H9 (cell line): ENCODE measurements at regions not wholly inside any gene's neighbourhood (a gene's known extent, or its start where the extent isn't known, plus 50 kb on each side); places are given as distances from the start of the nearest gene placed in this dataset.
A peak's percentile ranks its signal among the peaks of the same experiment; 100 is the strongest.

Experiments
- DNase-seq: peaks from one replicate; pipeline ENCODE4 v3.0.0-alpha.2; 2017
- H2AFZ ChIP-seq: one replicate; pipeline ENCODE4 v1.6.1; 2013; ENCODE audit warnings: mild to moderate bottlenecking, low read length, control low read depth, moderate library complexity
- H2AK5ac ChIP-seq: 2 replicates; pipeline ENCODE4 v1.6.1; 2013; ENCODE audit warnings: low read length, control low read depth, mixed read lengths; ENCODE audit not compliant: insufficient read length
- H2BK120ac ChIP-seq: one replicate; pipeline ENCODE4 v1.6.1; 2013; ENCODE audit warnings: low read depth, mild to moderate bottlenecking, low read length, control low read depth, inconsistent platforms; ENCODE audit not compliant: poor library complexity, severe bottlenecking
- H2BK12ac ChIP-seq: 2 replicates; pipeline ENCODE4 v1.6.1; 2013; ENCODE audit warnings: low read length, control low read depth, mixed read lengths, low read depth; ENCODE audit not compliant: insufficient read length
- H2BK15ac ChIP-seq: 2 replicates; pipeline ENCODE4 v1.6.1; 2013; ENCODE audit warnings: low read depth, low read length, control low read depth
- H2BK20ac ChIP-seq: one replicate; pipeline ENCODE4 v1.6.1; 2013; ENCODE audit warnings: low read depth, mild to moderate bottlenecking, low read length, control low read depth, inconsistent platforms; ENCODE audit not compliant: poor library complexity, severe bottlenecking
- H2BK5ac ChIP-seq: 2 replicates; pipeline ENCODE4 v1.6.1; 2013; ENCODE audit warnings: low read length, control low read depth, mixed read lengths; ENCODE audit not compliant: insufficient read length
- H3K14ac ChIP-seq: 2 replicates; pipeline ENCODE4 v1.6.1; 2013; ENCODE audit warnings: low read length, control low read depth; ENCODE audit not compliant: insufficient read depth
- H3K18ac ChIP-seq: 2 replicates; pipeline ENCODE4 v1.6.1; 2013; ENCODE audit warnings: low read depth, mild to moderate bottlenecking, mixed read lengths, low read length, control low read depth; ENCODE audit not compliant: insufficient read length
- H3K23ac ChIP-seq: 2 replicates; pipeline ENCODE4 v1.6.1; 2013; ENCODE audit warnings: low read length, control low read depth, mixed read lengths, low read depth; ENCODE audit not compliant: insufficient read length
- H3K23me2 ChIP-seq: 2 replicates; pipeline ENCODE4 v1.6.1; 2013; ENCODE audit warnings: low read depth, mild to moderate bottlenecking, mixed read lengths, low read length, control low read depth; ENCODE audit not compliant: insufficient read length, poor library complexity, severe bottlenecking
- H3K27ac ChIP-seq: 2 replicates; pipeline ENCODE4 v1.5.1; 2013; ENCODE audit warnings: low read length, control low read depth, mixed read lengths, low read depth; ENCODE audit not compliant: insufficient read length
- H3K27me3 ChIP-seq: 2 replicates; pipeline ENCODE4 v1.6.1; 2013; ENCODE audit warnings: low read length, control low read depth, inconsistent platforms; ENCODE audit not compliant: insufficient read depth
- H3K4ac ChIP-seq: 2 replicates; pipeline ENCODE4 v1.6.1; 2013; ENCODE audit warnings: low read depth, mild to moderate bottlenecking, control low read depth, inconsistent platforms, low read length, moderate library complexity
- H3K4me1 ChIP-seq: 2 replicates; pipeline ENCODE4 v1.6.1; 2013; ENCODE audit warnings: low read length, control low read depth, inconsistent platforms; ENCODE audit not compliant: insufficient read depth
- H3K4me2 ChIP-seq: 2 replicates; pipeline ENCODE4 v1.6.1; 2013; ENCODE audit warnings: low read length, control low read depth, mixed read lengths; ENCODE audit not compliant: insufficient read length, insufficient read depth
- H3K56ac ChIP-seq: 2 replicates; pipeline ENCODE4 v1.6.1; 2013; ENCODE audit warnings: low read depth, mild to moderate bottlenecking, mixed read lengths, low read length, control low read depth; ENCODE audit not compliant: insufficient read length
- H3K79me1 ChIP-seq: 2 replicates; pipeline ENCODE4 v1.6.1; 2013; ENCODE audit warnings: low read depth, mild to moderate bottlenecking, moderate library complexity, low read length, control low read depth, inconsistent platforms; ENCODE audit not compliant: insufficient read depth, poor library complexity, severe bottlenecking
- H3K79me2 ChIP-seq: 2 replicates; pipeline ENCODE4 v1.6.1; 2013; ENCODE audit warnings: low read length, control low read depth, inconsistent platforms; ENCODE audit not compliant: insufficient read depth
- H3K9ac ChIP-seq: 2 replicates; pipeline ENCODE4 v1.6.1; 2013; ENCODE audit warnings: low read length, control low read depth, mixed read lengths; ENCODE audit not compliant: insufficient read length; ENCODE audit errors: extremely low read depth
- H3K9me3 ChIP-seq: one replicate; pipeline ENCODE4 v1.6.1; 2013; ENCODE audit warnings: low read depth, low read length, inconsistent platforms; ENCODE audit not compliant: control insufficient read depth
- H3T11ph ChIP-seq: one replicate; pipeline ENCODE4 v1.6.1; 2013; ENCODE audit warnings: mild to moderate bottlenecking, low read length, control low read depth, inconsistent platforms
- H4K20me1 ChIP-seq: one replicate; pipeline ENCODE4 v1.6.1; 2013; ENCODE audit not compliant: control insufficient read depth, insufficient read length, insufficient read depth
- H4K5ac ChIP-seq: 2 replicates; pipeline ENCODE4 v1.6.1; 2013; ENCODE audit warnings: low read depth, mild to moderate bottlenecking, mixed read lengths, low read length, control low read depth; ENCODE audit not compliant: insufficient read length
- H4K8ac ChIP-seq: replicated peaks from 2 replicates; pipeline ENCODE4 v1.6.1; 2013; ENCODE audit warnings: low read length, control low read depth, mixed read lengths, low read depth; ENCODE audit not compliant: insufficient read length
- H4K91ac ChIP-seq: 2 replicates; pipeline ENCODE4 v1.6.1; 2013; ENCODE audit warnings: low read depth, mild to moderate bottlenecking, moderate library complexity, mixed read lengths, low read length, control low read depth; ENCODE audit not compliant: insufficient read length
- H3K27ac Mint-ChIP-seq, 3 experiments: 2 replicates in 2 of 3; 3 replicates in 1 of 3; pipeline ENCODE4 v1.8.0; 2020 to 2021; ENCODE audit warnings: mixed read lengths in 3 of 3, mild to moderate bottlenecking in 1 of 3, moderate library complexity in 1 of 3
- H3K27me3 Mint-ChIP-seq: 2 replicates; pipeline ENCODE4 v1.8.0; 2021; ENCODE audit warnings: low read depth, mild to moderate bottlenecking, moderate library complexity, mixed read lengths
- H3K36me3 Mint-ChIP-seq, 3 experiments: 2 replicates in 2 of 3; 3 replicates in 1 of 3; pipeline ENCODE4 v1.8.0; 2020 to 2021; ENCODE audit warnings: low read depth in 3 of 3, mixed read lengths in 3 of 3; ENCODE audit not compliant: insufficient read depth in 1 of 3
- H3K4me1 Mint-ChIP-seq, 2 experiments: 2 replicates each; pipeline ENCODE4 v1.8.0; 2020; ENCODE audit warnings: mixed read lengths in 2 of 2
- H3K4me3 Mint-ChIP-seq, 2 experiments: 2 replicates in 1 of 2; 3 replicates in 1 of 2; pipeline ENCODE4 v1.8.0; 2020 to 2021; ENCODE audit warnings: mild to moderate bottlenecking in 2 of 2, mixed read lengths in 2 of 2, moderate library complexity in 1 of 2
- H3K9me3 Mint-ChIP-seq, 2 experiments: 2 replicates in 1 of 2; 3 replicates in 1 of 2; pipeline ENCODE4 v1.8.0; 2020; ENCODE audit warnings: mild to moderate bottlenecking in 2 of 2, mixed read lengths in 2 of 2, moderate library complexity in 1 of 2
- CTCF ChIP-seq: fragments of 200-600 bp; sonication (generic); conservative IDR thresholded peaks from 3 replicates; pipeline ENCODE4 v1.8.0; 2021; ENCODE audit warnings: antibody characterized with exemption, mild to moderate bottlenecking
- WGBS: extraction: QIAGEN DNeasy Blood & Tissue Kit; methylation state at CpG from one replicate; pipeline ENCODE4 v1.1.7; 2013; ENCODE audit warnings: missing lambda C conversion rate, low lambda C conversion rate, mixed read lengths; ENCODE audit not compliant: insufficient read length; ENCODE audit errors: extremely low coverage; 5-methylcytosine and 5-hydroxymethylcytosine counted together

GRCh38 chr20:11270566-11270965, 596.8 kb upstream of the JAG1 start:
- Mint-ChIP-seq H3K27ac (peak overlapping the region in 2 of 3 experiments; percentile 23 to 24; a peak in 4 of 7 replicates), H3K4me1 (peaks cover 53 to 60% of the 10 kb centered on the region in 2 experiments), H3K9me3 (no peaks in the 10 kb centered on the region), H3K4me3 (no peak overlapping the region), H3K27me3 (no peaks in the 10 kb centered on the region), H3K36me3 (no peaks in the 10 kb centered on the region; a peak in 1 of 7 replicates)
- Histone ChIP-seq H3K27me3 (no peaks in the 10 kb centered on the region), H3K18ac (no peak overlapping the region), H3K79me2 (no peaks in the 10 kb centered on the region), H3K79me1 (no peaks in the 10 kb centered on the region), H2AK5ac (no peak overlapping the region), H3K23me2 (no peaks in the 10 kb centered on the region), H3K23ac (no peak overlapping the region), H2BK20ac (no peak overlapping the region), H2BK120ac (no peak overlapping the region), H3K56ac (no peak overlapping the region), H4K91ac (no peak overlapping the region), H2BK15ac (no peak overlapping the region), H3K4me1 (peaks cover 5% of the 10 kb centered on the region), H4K20me1 (no peaks in the 10 kb centered on the region), H4K5ac (no peak overlapping the region), H3K14ac (no peak overlapping the region), H2AFZ (no peak overlapping the region), H2BK5ac (no peak overlapping the region), H2BK12ac (no peak overlapping the region), H3K4me2 (no peak overlapping the region), H3K4ac (no peak overlapping the region), H4K8ac (no peak overlapping the region), H3K9ac (no peak overlapping the region), H3K9me3 (no peaks in the 10 kb centered on the region), H3T11ph (no peak overlapping the region), H3K27ac (no peak overlapping the region)
- peak; percentile 64 for DNase-seq
- no CpG with 5 or more reads among the region's 5 CpGs for WGBS
- TF ChIP-seq CTCF, result no peak
